ENCODE measurements at regions not wholly inside any gene's neighbourhood (a gene's known extent, or its start where the extent isn't known, plus 50 kb on each side); places are given as distances from the start of the nearest gene placed in this dataset.

DNA sequence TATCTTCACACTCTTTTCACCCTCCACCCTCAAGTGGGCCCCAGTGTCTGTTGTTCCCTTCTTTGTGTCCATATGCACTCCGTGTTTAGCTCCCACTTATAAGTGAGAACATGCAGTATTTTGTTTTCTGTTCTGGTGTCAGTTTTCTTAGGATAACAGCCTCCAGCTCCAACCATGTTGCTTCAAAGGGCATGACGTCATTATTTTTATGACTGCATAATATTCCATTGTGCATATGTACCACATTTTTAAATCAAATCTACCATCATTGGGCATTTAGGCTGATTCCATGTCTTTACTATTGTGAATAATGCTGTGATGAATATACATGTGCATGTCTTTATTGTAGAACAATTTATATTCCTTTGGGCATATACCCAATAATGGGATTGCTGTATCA, 140.3 kb downstream of the LYPLAL1 start:
- TF ChIP-seq SRF (IDR thresholded peaks at IDR 0.05; ENCODE audit: low read depth) (no peak), POLR2AphosphoS5 (IDR thresholded peaks at IDR 0.05; ENCODE audit: low read depth, low read length) (no peak), EZH2phosphoT487 (IDR thresholded peaks at IDR 0.05; ENCODE audit: borderline replicate concordance) (no peak), SP1 (IDR thresholded peaks at IDR 0.05; ENCODE audit: low read depth) (no peak), POLR2A (IDR thresholded peaks at IDR 0.05; ENCODE audit: borderline replicate concordance, extremely low read depth, insufficient read depth, insufficient read length) (no peak), RAD21 (IDR thresholded peaks at IDR 0.05; ENCODE audit: low read depth) (no peak), EZH2 (IDR thresholded peaks at IDR 0.05) (no peak), YY1 (IDR thresholded peaks at IDR 0.05; ENCODE audit: extremely low read depth, insufficient replicate concordance, low read depth, low read length) (no peak)
- TF ChIP-seq, protein P1, sequence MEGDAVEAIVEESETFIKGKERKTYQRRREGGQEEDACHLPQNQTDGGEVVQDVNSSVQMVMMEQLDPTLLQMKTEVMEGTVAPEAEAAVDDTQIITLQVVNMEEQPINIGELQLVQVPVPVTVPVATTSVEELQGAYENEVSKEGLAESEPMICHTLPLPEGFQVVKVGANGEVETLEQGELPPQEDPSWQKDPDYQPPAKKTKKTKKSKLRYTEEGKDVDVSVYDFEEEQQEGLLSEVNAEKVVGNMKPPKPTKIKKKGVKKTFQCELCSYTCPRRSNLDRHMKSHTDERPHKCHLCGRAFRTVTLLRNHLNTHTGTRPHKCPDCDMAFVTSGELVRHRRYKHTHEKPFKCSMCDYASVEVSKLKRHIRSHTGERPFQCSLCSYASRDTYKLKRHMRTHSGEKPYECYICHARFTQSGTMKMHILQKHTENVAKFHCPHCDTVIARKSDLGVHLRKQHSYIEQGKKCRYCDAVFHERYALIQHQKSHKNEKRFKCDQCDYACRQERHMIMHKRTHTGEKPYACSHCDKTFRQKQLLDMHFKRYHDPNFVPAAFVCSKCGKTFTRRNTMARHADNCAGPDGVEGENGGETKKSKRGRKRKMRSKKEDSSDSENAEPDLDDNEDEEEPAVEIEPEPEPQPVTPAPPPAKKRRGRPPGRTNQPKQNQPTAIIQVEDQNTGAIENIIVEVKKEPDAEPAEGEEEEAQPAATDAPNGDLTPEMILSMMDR (IDR thresholded peaks at IDR 0.05 in 2 of 3, conservative IDR thresholded peaks at IDR 0.05 in 1 of 3; ENCODE audit: borderline replicate concordance in 1 of 3, insufficient read depth in 1 of 3, low read depth in 2 of 3, low read length in 2 of 3) = no peak
- TF ChIP-seq, protein P2, sequence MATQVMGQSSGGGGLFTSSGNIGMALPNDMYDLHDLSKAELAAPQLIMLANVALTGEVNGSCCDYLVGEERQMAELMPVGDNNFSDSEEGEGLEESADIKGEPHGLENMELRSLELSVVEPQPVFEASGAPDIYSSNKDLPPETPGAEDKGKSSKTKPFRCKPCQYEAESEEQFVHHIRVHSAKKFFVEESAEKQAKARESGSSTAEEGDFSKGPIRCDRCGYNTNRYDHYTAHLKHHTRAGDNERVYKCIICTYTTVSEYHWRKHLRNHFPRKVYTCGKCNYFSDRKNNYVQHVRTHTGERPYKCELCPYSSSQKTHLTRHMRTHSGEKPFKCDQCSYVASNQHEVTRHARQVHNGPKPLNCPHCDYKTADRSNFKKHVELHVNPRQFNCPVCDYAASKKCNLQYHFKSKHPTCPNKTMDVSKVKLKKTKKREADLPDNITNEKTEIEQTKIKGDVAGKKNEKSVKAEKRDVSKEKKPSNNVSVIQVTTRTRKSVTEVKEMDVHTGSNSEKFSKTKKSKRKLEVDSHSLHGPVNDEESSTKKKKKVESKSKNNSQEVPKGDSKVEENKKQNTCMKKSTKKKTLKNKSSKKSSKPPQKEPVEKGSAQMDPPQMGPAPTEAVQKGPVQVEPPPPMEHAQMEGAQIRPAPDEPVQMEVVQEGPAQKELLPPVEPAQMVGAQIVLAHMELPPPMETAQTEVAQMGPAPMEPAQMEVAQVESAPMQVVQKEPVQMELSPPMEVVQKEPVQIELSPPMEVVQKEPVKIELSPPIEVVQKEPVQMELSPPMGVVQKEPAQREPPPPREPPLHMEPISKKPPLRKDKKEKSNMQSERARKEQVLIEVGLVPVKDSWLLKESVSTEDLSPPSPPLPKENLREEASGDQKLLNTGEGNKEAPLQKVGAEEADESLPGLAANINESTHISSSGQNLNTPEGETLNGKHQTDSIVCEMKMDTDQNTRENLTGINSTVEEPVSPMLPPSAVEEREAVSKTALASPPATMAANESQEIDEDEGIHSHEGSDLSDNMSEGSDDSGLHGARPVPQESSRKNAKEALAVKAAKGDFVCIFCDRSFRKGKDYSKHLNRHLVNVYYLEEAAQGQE (IDR thresholded peaks at IDR 0.05; ENCODE audit: low read depth) = no peak
- TF ChIP-seq, protein P3, sequence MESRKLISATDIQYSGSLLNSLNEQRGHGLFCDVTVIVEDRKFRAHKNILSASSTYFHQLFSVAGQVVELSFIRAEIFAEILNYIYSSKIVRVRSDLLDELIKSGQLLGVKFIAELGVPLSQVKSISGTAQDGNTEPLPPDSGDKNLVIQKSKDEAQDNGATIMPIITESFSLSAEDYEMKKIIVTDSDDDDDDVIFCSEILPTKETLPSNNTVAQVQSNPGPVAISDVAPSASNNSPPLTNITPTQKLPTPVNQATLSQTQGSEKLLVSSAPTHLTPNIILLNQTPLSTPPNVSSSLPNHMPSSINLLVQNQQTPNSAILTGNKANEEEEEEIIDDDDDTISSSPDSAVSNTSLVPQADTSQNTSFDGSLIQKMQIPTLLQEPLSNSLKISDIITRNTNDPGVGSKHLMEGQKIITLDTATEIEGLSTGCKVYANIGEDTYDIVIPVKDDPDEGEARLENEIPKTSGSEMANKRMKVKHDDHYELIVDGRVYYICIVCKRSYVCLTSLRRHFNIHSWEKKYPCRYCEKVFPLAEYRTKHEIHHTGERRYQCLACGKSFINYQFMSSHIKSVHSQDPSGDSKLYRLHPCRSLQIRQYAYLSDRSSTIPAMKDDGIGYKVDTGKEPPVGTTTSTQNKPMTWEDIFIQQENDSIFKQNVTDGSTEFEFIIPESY (IDR thresholded peaks at IDR 0.05; ENCODE audit: extremely low read depth, insufficient replicate concordance, low read length) = no peak

All from HCT116 (cell line).